ENCODE measurements at regions not wholly inside any gene's neighbourhood (a gene's known extent, or its start where the extent isn't known, plus 50 kb on each side); places are given as distances from the start of the nearest gene placed in this dataset.
"Not testable (repeated sequence)": the region's sequence is repeated elsewhere in the genome, so short reads cannot be mapped to it uniquely, and the experiment has no call there.

GRCh38 chr6:144758602-144759001 is 473.5 kb downstream of the UTRN start:
- DNase-seq (ENCODE audit: low read depth, low spot score): no peak

GRCh38 chr6:144762469-144762868 is 477.3 kb downstream of the UTRN start:
- no peak for DNase-seq (ENCODE audit: low read depth, low spot score)

- DNase-seq (ENCODE audit: low read depth, low spot score): no peak
These were observed 481.9 kb downstream of the UTRN start for GRCh38 chr6:144767051-144767450.

GRCh38 chr6:144768551-144769075 is 483.5 kb downstream of the UTRN start:
- no peak for DNase-seq (ENCODE audit: low read depth, low spot score)

- no peak for DNase-seq (ENCODE audit: low read depth, low spot score)
These were observed 484.0 kb downstream of the UTRN start for GRCh38 chr6:144769142-144769541.

- DNase-seq (ENCODE audit: low read depth, low spot score): no peak
These were observed 491.1 kb downstream of the UTRN start for GRCh38 chr6:144776031-144776819.

- DNase-seq (ENCODE audit: low read depth, low spot score): no peak
These were observed 492.1 kb downstream of the UTRN start for GRCh38 chr6:144777249-144777648.

- DNase-seq (ENCODE audit: low read depth, low spot score): no peak
These were observed 492.9 kb downstream of the UTRN start for GRCh38 chr6:144778056-144778455.

- DNase-seq (ENCODE audit: low read depth, low spot score): no peak
These were observed 493.8 kb downstream of the UTRN start for GRCh38 chr6:144778773-144779492.

- no peak for DNase-seq (ENCODE audit: low read depth, low spot score)
These were observed 496.7 kb downstream of the UTRN start for GRCh38 chr6:144781836-144782235.

GRCh38 chr6:144782634-144783033 is 497.5 kb downstream of the UTRN start:
- DNase-seq (ENCODE audit: low read depth, low spot score): no peak

- no peak for DNase-seq (ENCODE audit: low read depth, low spot score)
These were observed 499.9 kb downstream of the UTRN start for GRCh38 chr6:144785056-144785455.

- DNase-seq (ENCODE audit: low read depth, low spot score): no peak
These were observed 501.7 kb downstream of the UTRN start for GRCh38 chr6:144786825-144787224.

GRCh38 chr6:144793744-144794143 is 508.6 kb downstream of the UTRN start:
- no peak for DNase-seq (ENCODE audit: low read depth, low spot score)

GRCh38 chr6:144795022-144795421 is 509.9 kb downstream of the UTRN start:
- not testable (repeated sequence) for DNase-seq (ENCODE audit: low read depth, low spot score)

- no peak for DNase-seq (ENCODE audit: low read depth, low spot score)
These were observed 510.9 kb downstream of the UTRN start for GRCh38 chr6:144796070-144796469.

GRCh38 chr6:144797881-144798589 is 512.9 kb downstream of the UTRN start:
- no peak for DNase-seq (ENCODE audit: low read depth, low spot score)

GRCh38 chr6:144804246-144804790 is 519.2 kb downstream of the UTRN start:
- no peak for DNase-seq (ENCODE audit: low read depth, low spot score)

- no peak for DNase-seq (ENCODE audit: low read depth, low spot score)
These were observed 519.9 kb downstream of the UTRN start for GRCh38 chr6:144805049-144805448.

GRCh38 chr6:144806222-144806621 is 521.1 kb downstream of the UTRN start:
- DNase-seq (ENCODE audit: low read depth, low spot score): no peak

GRCh38 chr6:144809120-144809519 is 524.0 kb downstream of the UTRN start:
- DNase-seq (ENCODE audit: low read depth, low spot score): no peak

- DNase-seq (ENCODE audit: low read depth, low spot score): no peak
These were observed 524.8 kb downstream of the UTRN start for GRCh38 chr6:144809969-144810368.
